NCI-H2107 treated with DMSO at 0.1 percent for 48 hours (cell line): ENCODE measurements at regions not wholly inside any gene's neighbourhood (a gene's known extent, or its start where the extent isn't known, plus 50 kb on each side); places are given as distances from the start of the nearest gene placed in this dataset.
"Not testable (repeated sequence)": the region's sequence is repeated elsewhere in the genome, so short reads cannot be mapped to it uniquely, and the experiment has no call there.

Experiments
- DNase-seq: peaks from one replicate; lab custom pipeline; 2025; ENCODE audit not compliant: unreplicated experiment; lab: John Stamatoyannopoulos, UW

DNA sequence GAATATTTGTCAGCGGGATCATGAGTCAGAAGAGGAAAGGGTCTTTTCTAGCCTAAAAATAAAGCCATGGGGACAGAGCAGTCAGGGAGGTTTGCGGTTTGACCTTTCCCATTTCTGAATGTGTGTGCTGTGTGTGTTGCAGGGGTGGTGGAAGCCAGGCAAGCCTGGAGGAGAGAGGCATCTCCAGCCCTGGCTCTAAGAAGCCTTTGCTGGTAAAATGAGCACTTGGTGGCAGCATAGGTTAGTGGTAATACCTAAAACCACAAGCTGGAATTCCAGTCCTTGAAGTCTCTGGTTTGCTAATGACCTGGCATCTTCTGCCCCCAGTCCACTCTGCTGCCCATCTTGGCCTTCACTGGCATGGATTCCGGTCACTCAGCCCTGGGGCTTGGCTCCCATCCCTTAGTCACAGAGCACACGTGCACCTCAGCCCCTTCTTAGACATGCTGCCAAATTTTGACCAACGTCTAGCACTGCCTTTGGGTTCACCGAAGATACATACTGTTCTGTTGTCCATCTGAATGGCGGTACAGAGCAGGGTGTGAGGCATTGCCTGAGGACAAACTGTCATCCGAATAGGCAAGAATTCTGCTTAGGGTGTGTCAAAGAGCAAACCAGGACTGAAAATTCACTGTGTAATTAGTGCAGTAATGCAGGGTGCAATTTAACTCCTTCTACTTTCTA, 52.7 kb downstream of the KCNA5 start:
- DNase-seq: peak; percentile 17

DNA sequence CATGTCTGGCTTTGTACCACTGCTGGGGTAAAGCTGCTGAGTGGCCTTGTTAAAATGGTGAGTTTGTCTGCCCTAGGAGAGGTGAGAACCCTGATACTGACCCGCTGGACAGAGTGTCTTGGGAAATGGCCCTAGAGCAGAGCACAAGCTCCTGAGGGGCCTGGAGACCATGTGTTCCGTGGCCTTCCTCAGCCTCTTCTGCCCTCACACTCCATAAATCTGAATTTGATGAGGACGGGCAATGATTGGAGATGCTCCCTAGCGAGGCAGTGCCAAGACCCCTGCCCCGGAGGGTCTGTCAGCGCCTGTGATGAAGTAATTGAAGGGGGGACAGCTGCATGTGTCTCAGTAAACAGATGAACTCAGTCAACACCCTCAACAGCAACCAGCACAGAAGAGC, 54.1 kb downstream of the KCNA5 start:
- DNase-seq: no peak

DNA sequence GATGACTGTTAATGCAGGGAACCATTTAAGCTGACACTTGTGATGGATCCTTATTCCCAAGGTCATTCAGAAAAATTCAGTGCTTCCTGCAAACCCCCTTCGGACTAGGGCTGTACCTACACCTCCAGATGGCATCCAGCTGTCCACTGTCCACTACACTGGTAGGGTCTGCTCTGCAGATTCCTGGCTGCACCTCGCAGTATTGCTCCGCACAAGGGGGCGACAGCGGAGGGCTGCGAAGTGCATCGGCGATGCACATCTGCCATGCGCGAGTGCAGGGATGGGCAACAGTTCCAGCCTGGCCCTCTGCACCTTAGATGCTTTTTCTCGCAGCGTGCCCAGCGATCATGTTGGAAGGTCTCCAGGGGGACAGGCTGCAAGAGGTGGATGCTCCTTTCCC, 55.5 kb downstream of the KCNA5 start:
- no peak for DNase-seq

- DNase-seq: no peak
Measured at GRCh38 chr12:5099591-5099990, 55.9 kb downstream of the KCNA5 start.

DNA sequence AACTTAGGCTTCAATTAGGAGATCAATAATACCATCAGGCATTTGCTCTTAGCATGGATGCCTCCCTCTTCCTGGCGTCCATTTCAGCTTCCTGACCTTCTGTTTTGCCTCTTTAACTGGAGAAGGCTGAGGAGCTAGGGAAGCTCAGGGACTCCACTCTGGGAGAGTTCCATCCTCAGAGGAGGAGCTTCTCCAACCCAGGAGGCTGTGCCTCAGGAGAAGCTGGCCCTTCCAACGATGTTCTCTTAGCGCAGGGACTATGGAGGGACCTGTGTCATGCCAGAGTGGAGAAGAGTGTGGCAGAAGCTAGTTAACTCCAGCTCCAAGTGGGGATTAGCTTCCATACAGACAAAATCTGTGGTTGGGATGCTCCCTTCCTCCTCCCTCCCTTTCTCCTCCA, 58.0 kb downstream of the KCNA5 start:
- no peak for DNase-seq

- DNase-seq: no peak
Measured at GRCh38 chr12:5102261-5102789, 58.6 kb downstream of the KCNA5 start.

GRCh38 chr12:5102806-5103205, 59.1 kb downstream of the KCNA5 start:
- no peak for DNase-seq

DNA sequence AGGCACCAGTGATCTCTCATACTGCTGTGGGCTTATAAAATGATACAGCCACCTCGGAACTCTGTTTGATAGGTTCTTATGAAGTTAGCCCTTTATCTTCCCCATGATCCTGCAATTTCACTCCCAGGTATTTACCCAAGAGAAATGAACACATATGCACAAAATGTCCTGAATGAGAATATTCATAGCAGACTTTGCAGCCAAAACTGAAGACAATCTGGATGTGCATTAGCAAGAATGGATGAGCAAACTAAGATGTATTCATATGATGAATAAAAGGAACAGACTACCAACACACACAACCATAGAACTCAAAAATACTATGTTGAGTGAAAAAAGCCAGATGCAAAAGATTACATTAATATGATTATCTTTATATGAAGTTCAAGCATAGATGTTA, 66.7 kb downstream of the KCNA5 start:
- DNase-seq: no peak

DNA sequence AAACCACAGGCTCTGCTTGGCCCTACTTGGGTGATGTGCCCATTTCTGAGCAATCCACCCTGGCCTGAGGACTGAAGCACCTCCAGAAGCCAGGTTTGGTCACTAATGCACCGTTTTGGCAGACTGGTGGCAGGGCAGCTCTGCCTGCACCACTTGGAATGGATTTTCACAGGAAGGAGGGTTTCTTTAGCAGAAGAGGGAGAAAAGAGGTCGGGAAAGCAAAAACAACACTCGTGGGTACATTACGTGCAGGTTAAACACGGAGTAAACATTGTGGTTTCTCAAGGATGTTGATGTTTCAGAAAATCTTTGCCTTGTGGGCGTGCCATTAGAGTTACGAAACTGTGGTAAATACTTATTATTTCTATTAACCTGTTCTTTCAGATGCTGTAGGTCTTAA, 70.8 kb downstream of the KCNA5 start:
- DNase-seq: no peak

- not testable (repeated sequence) for DNase-seq
Measured at GRCh38 chr12:5121784-5122183, 78.1 kb downstream of the KCNA5 start.

GRCh38 chr12:5122256-5122831, 78.7 kb downstream of the KCNA5 start:
- not testable (repeated sequence) for DNase-seq

- DNase-seq: no peak
Measured at GRCh38 chr12:5123921-5124320, 80.2 kb downstream of the KCNA5 start.

- no peak for DNase-seq
Measured at GRCh38 chr12:5124401-5124800, 80.7 kb downstream of the KCNA5 start.

- no peak for DNase-seq
Measured at GRCh38 chr12:5134861-5135525, 91.3 kb downstream of the KCNA5 start.

- DNase-seq: no peak
Measured at GRCh38 chr12:5138256-5138655, 94.6 kb downstream of the KCNA5 start.

DNA sequence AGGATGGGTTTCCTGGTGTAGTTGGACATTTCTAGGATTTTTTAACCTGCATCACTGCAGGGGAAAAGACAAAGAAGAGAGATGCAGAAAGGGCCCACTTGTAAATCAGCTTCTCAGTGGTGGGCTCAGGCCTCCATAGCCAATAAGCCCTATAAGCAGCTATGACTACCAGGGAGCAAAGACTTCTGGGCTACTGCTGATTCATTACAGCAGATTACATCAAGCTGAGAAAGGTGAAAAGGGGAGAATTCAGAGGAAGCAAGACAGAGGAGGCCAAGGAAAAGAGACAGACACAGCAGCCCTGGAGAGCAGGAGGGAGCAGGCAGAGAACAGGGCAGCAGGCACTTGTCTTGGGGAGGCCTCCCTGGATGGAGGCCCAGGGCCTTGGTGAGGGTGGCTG, 95.2 kb downstream of the KCNA5 start:
- no peak for DNase-seq

GRCh38 chr12:5139751-5140150, 96.1 kb downstream of the KCNA5 start:
- no peak for DNase-seq

GRCh38 chr12:5140190-5140589, 96.5 kb downstream of the KCNA5 start:
- DNase-seq: no peak

DNA sequence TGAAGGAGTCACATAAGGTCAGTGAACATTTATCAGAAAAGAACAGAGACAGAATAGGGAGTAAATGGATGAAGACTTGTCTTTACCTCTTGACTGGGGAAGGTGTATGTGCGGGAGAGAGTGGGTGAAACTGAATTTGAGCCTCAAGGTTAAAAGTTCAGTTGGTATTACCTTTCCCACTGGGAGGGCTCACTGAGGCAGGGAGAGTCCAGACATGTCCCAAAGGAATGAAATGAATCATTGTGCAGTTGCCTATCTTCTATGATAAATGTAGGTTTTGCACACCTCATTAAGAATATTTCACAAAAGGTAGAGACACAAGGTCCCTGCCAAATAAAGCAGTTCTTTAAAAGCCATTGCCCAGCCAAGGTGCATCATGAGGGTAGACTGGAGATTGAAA, 105.2 kb downstream of the KCNA5 start:
- no peak for DNase-seq

DNA sequence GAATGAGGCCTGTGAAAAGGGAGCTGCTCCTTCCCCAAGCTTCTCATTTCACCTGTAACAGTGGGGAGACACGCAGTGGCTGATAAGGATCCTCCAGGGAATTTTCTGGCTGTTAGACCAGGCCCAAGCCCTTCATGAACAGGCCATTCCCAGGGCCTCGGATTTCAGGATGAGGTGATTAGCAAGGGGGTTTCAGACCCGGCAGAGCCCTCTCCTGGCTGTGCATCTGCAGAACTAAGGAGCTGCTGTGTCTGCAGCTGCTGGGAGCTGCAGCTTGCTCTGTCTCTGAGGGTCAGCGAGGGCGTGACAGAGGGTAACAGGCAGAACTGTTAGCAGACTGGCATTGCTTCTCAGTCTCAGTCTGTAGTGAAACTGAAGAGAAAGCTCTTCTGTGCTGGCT, 110.4 kb downstream of the KCNA5 start:
- DNase-seq: peak; percentile 85

- no peak for DNase-seq
Measured at GRCh38 chr12:5155866-5156265, 112.2 kb downstream of the KCNA5 start.

DNA sequence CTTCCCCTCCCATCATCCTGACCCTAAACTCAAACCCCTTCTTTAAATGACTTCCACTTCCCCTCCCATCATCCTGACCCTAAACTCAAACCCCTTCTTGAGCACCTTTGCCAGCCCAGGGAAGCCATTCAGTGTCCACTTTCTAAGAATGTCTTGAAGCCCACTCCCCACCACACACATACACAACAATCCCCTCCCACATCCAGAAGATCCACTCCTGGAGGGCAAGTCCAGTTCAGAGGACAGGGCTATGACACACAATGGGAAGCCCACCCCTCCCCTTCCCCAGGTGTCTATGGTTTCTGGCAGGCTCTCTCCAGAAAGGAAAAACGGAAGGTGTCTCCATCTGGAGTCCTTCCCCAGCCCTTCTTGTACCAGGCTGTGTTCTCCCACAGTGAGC, 117.1 kb downstream of the KCNA5 start:
- DNase-seq: no peak
